HG02798 (cell line): ENCODE measurements at regions not wholly inside any gene's neighbourhood (a gene's known extent, or its start where the extent isn't known, plus 50 kb on each side); places are given as distances from the start of the nearest gene placed in this dataset.

Experiments used
- ATAC-seq: cut with Tn5 transposase; IDR thresholded peaks from one replicate; pipeline ENCODE4 v1.9.1; 2021; ENCODE audit warnings: mild to moderate bottlenecking; ENCODE audit not compliant: unreplicated experiment, poor library complexity

DNA sequence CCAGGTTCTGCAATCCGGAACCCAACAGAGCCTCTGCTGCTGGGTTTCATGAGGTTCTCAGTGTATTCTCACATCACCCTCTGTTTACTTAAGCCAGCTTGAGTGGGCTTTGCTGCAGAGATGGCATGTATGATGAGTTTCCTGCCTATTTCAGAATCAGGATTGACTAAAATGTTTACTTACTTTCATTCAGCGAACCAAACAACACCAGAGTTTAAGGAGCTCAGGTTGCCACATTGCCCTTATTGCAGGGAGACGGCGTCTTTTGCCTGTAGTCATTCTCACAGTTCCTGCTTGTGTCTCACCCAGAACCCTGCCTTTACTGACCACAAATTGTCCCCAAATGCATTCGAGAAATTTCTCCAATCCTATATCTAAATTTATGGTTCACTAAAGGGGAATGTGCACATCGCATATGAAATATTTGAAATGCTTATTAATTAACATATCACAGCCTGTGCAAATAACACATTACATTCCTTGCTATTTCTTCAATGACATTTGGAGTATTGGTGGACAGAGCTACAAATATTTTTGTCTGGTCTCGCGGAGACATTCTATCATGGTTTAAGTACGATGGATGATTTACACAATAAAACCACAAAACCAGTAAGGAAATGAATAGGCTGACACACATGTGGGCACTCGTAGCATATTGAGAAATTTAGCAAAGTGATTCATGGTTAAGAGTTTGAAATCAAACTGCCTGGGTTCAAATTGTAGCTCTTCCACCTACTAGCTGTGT lies 377.2 kb upstream of the CFAP20DC start:
- ATAC-seq: no peak

DNA sequence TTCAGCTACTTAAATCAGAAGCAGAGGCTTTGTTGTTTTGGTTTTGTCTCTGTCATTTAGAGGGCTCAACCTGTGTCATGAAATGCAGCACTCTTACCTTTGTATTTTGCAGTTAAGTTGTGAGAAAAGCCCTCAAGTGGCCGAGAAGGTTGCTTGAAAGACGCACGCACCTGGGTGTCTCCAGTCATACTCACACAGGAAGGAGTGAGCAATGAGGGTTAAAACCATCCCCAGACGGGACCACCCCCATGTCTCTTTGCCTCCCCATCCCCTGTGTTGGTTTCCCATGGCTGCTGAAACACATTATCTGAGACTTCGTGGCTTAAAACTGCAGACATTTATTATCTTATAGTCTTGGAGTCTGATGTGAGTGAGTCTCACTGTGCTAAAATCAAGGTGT lies 376.1 kb upstream of the CFAP20DC start:
- ATAC-seq: no peak

DNA sequence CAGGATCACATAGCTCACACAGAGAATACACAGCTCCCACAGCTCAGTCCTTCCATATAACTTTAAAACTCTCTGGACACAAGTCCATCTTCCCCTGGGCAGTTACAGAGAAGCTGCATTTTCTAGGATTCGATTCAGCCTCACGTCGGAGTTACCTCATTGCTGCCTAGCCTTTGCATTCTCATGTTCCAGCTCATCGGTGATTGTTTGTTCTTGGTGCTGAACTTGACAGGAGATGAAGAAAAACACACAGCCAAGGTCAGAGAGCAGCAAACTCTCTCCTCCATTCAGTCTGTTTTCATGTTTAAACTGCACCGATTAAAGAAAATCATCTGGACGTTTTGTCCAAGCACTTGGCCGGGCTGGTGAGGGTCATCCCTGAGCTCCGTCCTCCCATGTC lies 375.5 kb upstream of the CFAP20DC start:
- ATAC-seq: no peak

DNA sequence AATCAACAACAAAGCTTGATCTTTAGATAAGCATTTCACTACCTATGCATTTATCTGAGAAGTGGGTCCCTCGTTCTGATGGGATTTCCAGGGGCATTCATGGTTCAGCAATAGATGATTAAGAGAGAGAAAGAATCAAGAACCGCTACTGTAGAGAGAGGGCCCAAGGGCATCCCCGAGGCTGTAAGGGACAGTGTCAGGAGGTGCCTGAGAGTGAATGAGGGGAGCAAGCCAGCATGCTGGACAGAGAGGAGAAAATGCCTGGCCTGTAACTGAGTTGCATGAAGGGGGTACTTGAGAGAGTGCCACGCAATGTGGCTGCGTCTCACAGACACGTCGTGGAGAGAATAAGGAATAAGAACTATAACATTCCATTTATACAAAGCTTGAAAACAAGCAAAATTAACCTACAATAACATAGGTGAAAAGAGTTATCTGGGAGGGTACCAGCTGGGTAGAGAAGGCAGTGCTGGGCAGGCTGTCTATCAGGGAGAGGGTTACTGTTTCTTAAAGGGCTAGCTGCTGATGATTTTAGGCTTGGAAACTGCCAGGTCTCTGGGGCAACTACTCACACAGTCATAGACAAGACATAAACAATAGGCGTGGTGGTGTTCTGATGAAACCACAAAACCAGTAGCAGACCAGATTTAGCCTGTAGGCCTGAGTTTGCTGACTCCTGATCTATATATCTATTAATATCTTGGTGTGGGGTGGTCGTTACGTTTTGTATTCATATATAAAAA lies 374.6 kb upstream of the CFAP20DC start:
- no peak for ATAC-seq

DNA sequence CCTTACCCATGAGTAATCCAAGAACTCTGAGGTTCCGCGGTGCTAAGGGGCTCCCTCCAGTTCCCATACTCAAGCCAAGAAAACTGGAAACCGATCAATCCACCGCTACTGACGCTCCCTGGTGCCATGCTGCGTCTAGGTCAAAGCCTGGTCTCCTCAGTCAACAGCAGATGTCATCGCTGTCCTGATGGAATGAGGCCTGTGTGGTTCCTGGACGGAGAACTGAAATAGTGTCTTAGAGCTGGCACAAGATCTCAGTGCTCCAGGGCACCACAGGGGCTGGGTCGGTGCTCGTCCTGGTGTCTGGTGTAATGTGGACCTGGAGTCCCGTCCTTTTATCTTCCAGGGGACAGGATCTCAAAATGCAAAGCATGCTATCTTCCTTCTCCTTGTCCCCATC lies 373.9 kb upstream of the CFAP20DC start:
- ATAC-seq: no peak

DNA sequence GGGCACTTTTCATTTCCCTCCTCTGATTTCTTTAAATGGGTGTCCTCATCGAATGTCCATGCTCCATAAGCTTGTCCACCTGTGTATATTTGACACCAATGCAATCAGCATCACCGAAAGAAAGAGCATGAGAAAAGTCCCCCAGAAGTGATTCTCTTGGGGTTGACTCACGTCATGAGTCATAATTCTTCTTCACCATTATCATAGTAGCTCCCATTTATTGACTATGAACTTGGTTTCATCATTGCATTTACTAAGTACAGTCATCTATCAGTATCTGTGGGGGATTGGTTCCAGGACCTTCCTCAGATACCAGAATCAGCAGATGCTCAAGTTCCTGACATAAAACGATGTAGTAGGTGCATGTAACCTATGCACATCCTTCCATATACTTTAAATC lies 372.5 kb upstream of the CFAP20DC start:
- no peak for ATAC-seq

DNA sequence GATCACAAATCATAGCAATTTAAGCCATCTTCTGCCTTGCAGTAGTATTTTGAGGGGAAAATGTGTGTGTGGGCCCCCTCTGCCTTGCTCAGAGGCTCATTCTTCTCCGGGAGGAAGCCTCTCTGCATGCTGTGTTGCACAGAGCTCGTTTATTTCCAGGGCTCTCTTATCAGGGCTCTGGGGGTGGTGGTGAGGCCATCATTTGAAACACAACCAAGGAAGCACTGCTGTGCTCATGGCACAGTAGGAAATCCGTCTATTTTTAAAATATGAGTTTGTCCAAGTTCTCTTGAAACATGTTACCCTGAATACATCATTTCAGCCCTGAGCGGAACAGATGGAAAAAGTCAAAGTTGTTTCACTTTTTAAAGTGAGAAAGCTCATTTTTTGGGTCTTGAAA lies 369.0 kb upstream of the CFAP20DC start:
- ATAC-seq: no peak

DNA sequence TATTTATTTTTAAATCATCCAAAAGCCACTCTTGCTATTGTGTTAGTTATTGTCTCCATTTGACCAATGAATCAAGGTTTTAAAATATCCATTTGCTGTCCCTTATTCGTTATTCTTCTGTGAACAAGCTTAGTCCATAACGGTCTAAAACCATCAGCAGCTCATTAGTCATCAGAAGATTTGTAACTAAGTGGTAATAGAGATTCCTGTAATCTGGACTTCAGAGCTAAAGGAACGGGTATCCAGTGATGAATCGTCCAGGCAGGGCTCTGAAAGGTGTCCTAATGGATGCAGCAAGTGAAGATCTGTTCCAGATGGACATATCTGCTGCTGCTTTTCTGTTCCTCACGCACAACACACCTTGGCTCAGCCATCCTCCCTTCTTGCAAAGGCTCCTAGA lies 362.7 kb upstream of the CFAP20DC start:
- ATAC-seq: no peak

DNA sequence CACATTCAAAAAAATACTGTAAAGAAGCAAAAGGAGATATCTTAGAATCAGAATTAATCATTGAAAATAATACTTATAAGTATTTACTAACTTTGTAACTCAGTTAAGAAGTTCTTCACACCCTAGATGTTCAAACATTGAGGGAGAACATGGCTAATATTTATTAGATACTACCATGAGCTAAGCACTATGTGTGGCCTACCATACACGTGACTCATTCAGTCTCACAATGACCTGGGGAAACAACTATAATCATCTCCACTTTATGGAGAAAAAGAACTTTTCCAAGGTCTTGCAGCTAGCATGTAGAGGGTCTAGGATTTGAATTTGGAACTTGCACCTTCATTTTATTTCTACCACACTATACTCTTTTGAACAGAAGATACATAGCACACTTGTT lies 361.9 kb upstream of the CFAP20DC start:
- ATAC-seq: no peak

DNA sequence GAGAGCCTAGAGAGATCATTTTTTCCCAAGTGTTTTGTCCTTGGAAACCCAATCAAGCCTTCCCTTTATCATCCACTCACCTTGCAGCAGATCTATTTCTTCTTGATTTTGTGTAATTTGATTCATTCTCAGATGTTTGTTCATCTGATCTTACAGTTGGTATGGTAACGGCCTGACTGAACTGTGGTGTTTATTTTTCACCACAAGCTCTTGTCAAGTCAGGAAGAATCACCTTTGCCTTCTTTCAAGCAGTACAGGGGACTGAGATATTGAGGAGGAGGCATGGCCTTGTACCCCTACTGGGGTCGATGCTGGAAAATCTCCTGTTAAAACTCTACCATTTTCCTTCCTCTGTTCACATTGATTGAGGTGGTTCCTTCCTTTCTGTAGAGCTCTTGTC lies 361.4 kb upstream of the CFAP20DC start:
- no peak for ATAC-seq

DNA sequence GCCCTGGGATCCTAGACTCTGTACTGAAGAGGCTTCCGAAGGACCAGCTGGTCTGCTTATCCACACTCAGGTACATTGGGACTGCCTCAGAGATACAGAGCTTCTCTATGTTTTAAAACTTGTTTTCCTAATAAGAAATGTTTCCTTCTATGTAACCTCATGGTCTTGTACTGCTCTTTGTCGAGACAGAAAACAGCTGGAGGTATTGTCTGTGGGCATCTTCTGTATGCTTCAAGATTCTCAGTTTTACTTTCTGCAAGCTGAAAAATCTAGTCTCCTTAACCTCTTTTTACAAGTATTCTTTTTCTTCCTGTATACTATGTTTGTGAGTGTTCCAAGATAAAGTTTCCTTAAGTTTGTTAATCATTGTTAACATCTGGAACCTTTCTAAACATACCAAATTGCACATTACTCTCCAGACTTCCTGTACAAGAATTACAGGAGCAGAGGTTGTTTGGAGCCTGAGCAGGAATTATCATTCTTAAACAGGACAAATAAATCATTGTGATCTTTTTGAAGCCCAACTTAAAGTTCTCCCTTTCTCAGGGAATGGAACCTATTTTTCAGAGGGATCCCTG lies 358.3 kb upstream of the CFAP20DC start:
- peak; percentile 61 for ATAC-seq

DNA sequence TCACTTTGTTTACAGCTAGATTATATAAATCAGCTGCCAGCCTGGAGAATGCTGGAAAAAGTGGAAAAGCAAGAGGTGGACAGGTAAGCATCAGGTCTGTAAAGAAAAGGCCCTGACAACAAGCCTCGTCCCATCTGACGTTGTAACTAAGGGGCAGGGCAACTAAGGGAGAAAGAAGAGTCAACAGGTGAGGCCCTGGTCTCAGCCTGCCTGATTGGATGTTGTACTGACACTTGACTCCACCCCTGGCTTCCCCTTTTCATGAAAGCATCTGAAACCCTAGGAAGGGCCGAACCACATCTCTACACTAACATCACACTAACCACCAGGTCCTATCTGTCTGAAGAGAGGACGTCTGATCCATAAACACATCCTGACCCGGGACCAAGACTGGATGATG lies 357.6 kb upstream of the CFAP20DC start:
- no peak for ATAC-seq

DNA sequence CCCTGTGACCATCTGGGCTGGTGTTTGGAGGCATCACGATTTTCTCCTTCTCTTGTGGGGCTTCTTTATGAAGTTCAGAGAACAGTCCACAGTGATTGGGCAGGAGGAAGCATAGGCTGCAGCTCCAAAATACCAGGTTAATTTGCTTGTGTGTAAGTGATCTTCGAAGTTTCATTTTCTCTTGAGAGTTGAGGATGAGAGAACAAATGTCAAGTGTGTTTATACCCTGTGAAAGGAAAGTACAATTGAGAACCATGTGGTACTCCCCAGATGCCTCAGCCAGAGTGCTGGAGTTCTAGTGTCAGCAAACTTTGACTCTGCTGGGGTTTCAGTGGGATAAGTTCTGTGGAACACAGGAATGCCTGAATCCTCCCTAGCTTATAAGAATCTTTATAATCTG lies 357.1 kb upstream of the CFAP20DC start:
- peak; percentile 92 for ATAC-seq

DNA sequence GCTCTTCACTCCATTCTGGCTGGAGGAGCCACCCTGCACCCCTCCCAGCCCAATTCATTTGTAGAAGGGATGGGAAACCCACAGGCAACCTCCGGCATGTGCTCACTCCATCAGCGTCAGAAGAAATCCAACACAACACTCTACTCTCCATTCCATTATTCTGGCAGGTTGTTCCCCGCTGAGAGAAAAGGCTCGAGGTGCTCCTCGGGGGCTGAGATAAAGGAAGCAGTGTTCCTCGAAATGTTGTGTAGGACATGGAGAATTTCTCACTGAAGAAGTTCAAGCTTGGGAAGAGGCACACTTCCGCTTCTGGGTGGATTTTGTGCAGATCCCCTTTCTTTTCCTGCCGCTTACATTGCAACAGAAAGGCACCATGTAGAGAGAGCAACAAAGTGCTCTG lies 355.0 kb upstream of the CFAP20DC start:
- ATAC-seq: no peak

DNA sequence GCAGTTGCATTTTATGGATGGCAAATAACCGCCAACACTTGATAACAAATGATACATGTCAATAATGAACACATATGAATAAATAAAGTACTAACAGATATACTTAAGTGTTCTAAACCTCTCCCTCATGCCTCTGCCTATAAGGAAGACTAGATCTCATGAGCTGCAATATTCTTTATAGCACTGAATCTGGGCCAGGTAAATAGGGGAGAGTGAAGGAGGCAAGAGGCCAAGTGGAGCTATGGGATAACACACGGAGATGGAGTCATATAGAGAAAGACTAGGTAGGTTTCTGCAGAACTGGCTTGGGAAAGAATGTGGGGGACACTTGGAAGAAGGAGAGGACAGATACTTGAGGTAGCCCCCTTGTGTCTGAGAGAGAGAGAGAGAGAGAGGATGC lies 354.2 kb upstream of the CFAP20DC start:
- no peak for ATAC-seq

DNA sequence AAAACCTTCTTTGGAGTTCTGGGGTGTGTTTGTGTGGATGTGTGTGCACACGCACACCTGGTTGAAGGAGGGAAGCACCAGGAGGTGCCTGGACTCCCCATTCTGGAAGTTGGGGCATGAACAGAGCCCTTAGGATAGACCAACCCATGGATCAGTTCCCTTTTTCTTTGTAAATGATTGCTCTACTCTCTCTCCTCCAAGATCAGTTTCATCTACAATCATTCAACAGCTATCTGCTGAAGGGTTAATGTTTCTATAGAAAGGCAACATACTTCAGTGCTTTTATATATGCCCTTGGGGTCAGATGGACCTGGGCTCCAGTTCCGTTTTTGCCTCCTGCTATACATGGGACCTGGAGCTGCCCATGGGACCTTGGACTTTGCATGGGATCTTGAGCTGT lies 352.1 kb upstream of the CFAP20DC start:
- ATAC-seq: no peak

DNA sequence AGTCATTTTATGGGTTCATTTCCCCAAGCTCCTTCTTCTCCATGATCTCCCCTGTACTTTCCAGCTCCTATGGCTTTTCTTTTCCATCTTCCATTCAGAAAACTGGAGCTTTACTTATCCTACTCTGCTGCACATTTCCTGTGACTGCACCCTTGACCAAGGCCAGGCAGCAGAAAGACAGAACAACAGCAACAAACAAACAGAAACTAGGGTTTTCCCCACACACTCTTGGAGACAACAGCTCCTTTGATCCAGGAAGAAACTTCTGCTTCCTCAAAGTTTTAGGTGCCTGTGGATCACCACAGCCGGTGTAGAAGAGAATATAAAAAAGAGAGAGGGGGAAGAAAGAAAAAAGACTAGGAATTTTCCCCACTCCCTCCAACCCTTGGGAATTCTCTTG lies 342.3 kb upstream of the CFAP20DC start:
- ATAC-seq: no peak

DNA sequence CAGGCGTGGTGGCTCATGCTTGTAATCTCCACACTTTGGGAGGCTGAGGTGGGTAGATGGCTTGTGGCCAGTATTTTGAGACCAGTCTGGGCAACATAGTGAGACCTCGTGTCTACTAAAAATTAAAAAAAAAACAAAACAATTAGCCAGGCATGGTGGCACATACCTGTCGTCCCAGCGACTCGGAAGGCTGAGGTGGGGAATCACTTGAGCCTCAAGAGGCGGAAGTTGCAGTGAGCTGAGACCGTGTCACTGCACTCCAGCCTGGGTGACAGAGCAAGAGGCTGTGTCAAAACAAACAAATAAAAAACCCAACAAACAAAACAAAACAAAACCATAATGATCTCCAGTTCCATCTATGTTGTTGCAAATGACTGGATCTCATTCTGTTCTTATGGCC lies 341.3 kb upstream of the CFAP20DC start:
- no peak for ATAC-seq

DNA sequence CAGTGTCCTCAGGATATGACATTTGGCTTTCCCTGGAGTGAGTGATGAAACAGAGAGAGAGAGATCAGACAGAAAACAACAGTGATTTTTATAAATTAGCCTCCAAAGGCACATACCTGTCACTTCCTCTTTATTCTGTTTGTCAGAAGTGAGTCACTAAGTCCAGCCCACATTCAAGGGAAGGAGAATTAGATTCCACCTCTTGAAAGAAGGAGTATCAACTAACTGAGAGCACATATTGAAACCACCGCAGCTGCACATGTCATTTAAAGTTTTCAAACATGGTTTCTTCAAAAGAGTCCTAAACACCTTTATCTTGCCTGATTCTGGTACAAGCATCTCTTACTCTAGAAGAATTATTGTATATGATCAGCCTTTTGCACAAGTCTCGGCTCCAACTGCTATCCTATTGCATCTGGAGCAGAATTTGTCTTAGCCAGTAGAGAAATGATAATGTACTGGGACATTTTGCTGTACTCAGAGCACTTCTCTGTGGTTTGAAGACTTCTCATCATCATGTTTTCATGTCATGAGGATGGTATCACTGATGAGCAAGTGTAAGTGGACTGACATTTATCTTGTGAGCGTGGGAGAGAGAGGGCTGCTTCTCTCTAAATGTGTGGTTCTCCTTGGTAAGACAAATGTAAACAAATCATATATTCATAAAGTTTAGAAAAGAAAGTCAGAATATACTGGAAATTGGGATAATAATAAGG lies 338.9 kb upstream of the CFAP20DC start:
- peak; percentile 64 for ATAC-seq

DNA sequence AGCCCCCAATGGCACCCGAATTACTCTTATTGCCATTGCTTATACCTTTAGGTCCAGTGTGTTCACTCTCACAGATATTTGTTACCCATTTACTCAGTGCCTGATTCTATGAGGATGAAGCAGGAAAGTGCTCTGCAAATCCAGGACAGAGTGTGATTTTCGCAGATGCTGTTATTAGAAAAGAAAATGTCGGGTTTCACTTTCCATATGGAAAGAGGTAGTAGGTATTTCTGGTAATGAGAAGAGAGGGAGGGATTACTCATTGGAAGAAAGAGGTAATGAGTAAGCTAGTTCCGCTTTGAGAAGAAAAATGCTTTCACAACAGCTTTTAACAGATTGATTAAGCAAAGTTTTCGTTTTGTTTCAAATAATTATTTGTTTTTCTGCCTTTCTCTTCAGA lies 336.3 kb upstream of the CFAP20DC start:
- ATAC-seq: peak; percentile 79

DNA sequence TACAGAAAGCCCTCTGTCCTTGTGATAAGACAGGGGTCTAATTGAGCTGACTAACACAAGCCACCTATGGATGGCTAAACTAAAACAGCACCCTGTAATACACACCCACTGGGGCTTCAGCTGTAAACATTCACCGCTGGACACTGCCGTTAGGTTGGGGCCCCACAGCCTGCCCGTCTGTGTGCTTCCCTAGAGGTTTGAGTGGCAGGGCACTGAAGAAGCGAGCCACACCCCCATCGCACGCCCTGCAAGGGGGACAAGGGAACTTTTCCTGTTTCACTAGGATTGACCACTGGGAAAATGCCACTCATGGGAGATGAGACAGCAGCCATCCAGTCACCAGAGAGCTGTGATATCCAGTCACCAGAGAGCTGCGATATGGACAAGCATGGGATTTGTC lies 335.7 kb upstream of the CFAP20DC start:
- no peak for ATAC-seq
